CD14-positive monocyte (primary cell): ENCODE measurements at regions not wholly inside any gene's neighbourhood (a gene's known extent, or its start where the extent isn't known, plus 50 kb on each side); places are given as distances from the start of the nearest gene placed in this dataset.

Experiments
- DNase-seq, 3 donors: peaks; one replicate each; pipeline ENCODE4 v3.0.0-alpha.2; 2011 to 2022
- H2AFZ ChIP-seq: 2 replicates; pipeline ENCODE4 v1.6.0; 2012; ENCODE audit warnings: mild to moderate bottlenecking, low read depth, low read length, inconsistent platforms; ENCODE audit not compliant: insufficient read depth, poor library complexity, severe bottlenecking
- H3K27ac ChIP-seq, 2 donors: 1 replicate in 1 of 2; 2 replicates in 1 of 2; pipeline ENCODE4 v1.5.1; 2012 to 2013; ENCODE audit warnings: low read length in 2 of 2, control low read depth in 1 of 2, inconsistent platforms in 1 of 2, low read depth in 1 of 2, mild to moderate bottlenecking in 1 of 2
- H3K27me3 ChIP-seq, 2 donors: one replicate each; pipeline versions ENCODE4 v1.6.0 to v1.6.1; 2011 to 2013; ENCODE audit warnings: low read length in 2 of 2; ENCODE audit not compliant: control insufficient read depth in 2 of 2, insufficient read depth in 2 of 2
- H3K36me3 ChIP-seq, 2 donors: replicated peaks in 1 of 2; 1 replicate in 1 of 2; 2 replicates in 1 of 2; pipeline versions ENCODE4 v1.5.1 to v1.6.1; 2012 to 2013; ENCODE audit warnings: low read length in 2 of 2, control low read depth in 1 of 2, inconsistent platforms in 1 of 2, mild to moderate bottlenecking in 1 of 2; ENCODE audit not compliant: insufficient read depth in 2 of 2, control insufficient read depth in 1 of 2
- H3K4me1 ChIP-seq, 2 donors: 1 replicate in 1 of 2; 2 replicates in 1 of 2; pipeline versions ENCODE4 v1.5.1 to v1.6.1; 2012 to 2013; ENCODE audit warnings: low read length in 2 of 2, control low read depth in 1 of 2, inconsistent platforms in 1 of 2, mild to moderate bottlenecking in 1 of 2, moderate library complexity in 1 of 2; ENCODE audit not compliant: insufficient read depth in 2 of 2, control insufficient read depth in 1 of 2
- H3K4me2 ChIP-seq: replicated peaks from 2 replicates; pipeline ENCODE3; 2012; ENCODE audit warnings: low read length, moderate library complexity, mild to moderate bottlenecking; ENCODE audit not compliant: poor library complexity, severe bottlenecking; ENCODE audit errors: extremely low read depth
- H3K4me3 ChIP-seq, 3 experiments: fragments of 200-600 bp in 1 of 3; sonication (generic) in 1 of 3; replicated peaks in 1 of 3; 1 replicate in 2 of 3; 2 replicates in 1 of 3; pipeline ENCODE4 v1.5.1; 2011 to 2013; ENCODE audit warnings: low read length in 3 of 3, mild to moderate bottlenecking in 3 of 3, control low read depth in 2 of 3, low read depth in 2 of 3, inconsistent platforms in 1 of 3, moderate library complexity in 1 of 3
- H3K79me2 ChIP-seq: 2 replicates; pipeline ENCODE4 v1.6.0; 2012; ENCODE audit warnings: mild to moderate bottlenecking, control low read depth, inconsistent platforms, low read length, moderate library complexity; ENCODE audit not compliant: insufficient read depth
- H3K9ac ChIP-seq: 2 replicates; pipeline ENCODE4 v1.6.0; 2017; ENCODE audit warnings: low read length, mild to moderate bottlenecking; ENCODE audit not compliant: insufficient read depth, poor library complexity, severe bottlenecking
- H3K9me3 ChIP-seq, 2 donors: replicated peaks in 1 of 2; 1 replicate in 1 of 2; 2 replicates in 1 of 2; pipeline versions ENCODE4 v1.5.1 to v1.6.1; 2012 to 2013; ENCODE audit warnings: low read length in 2 of 2, control low read depth in 1 of 2; ENCODE audit not compliant: control insufficient read depth in 1 of 2, insufficient read depth in 1 of 2
- H4K20me1 ChIP-seq: 2 replicates; pipeline ENCODE4 v1.6.0; 2012; ENCODE audit warnings: mild to moderate bottlenecking, low read length, control low read depth, moderate library complexity; ENCODE audit not compliant: insufficient read depth
- H3K27ac Mint-ChIP-seq, 7 donors: one replicate each; pipeline ENCODE4 v1.8.0; 2020; ENCODE audit warnings: mild to moderate bottlenecking in 7 of 7, mixed read lengths in 7 of 7, moderate library complexity in 6 of 7, inconsistent platforms in 2 of 7
- H3K27me3 Mint-ChIP-seq, 3 donors: one replicate each; pipeline ENCODE4 v1.8.0; 2021 to 2022; ENCODE audit warnings: low read depth in 3 of 3, mild to moderate bottlenecking in 3 of 3, mixed read lengths in 3 of 3, moderate library complexity in 3 of 3, inconsistent platforms in 1 of 3
- H3K36me3 Mint-ChIP-seq, 2 donors: one replicate each; pipeline ENCODE4 v1.8.0; 2020; ENCODE audit warnings: mixed read lengths in 2 of 2, inconsistent platforms in 1 of 2, mild to moderate bottlenecking in 1 of 2
- H3K4me1 Mint-ChIP-seq: one replicate; pipeline ENCODE4 v1.8.0; 2020; ENCODE audit warnings: mild to moderate bottlenecking, mixed read lengths
- H3K4me3 Mint-ChIP-seq, 2 donors: one replicate each; pipeline ENCODE4 v1.8.0; 2020; ENCODE audit warnings: mild to moderate bottlenecking in 2 of 2, mixed read lengths in 2 of 2, moderate library complexity in 1 of 2
- H3K9me3 Mint-ChIP-seq, 7 donors: one replicate each; pipeline ENCODE4 v1.8.0; 2020 to 2022; ENCODE audit warnings: mixed read lengths in 7 of 7, mild to moderate bottlenecking in 6 of 7, moderate library complexity in 6 of 7, inconsistent platforms in 2 of 7
- CTCF ChIP-seq: fragments of 200-600 bp; IDR thresholded peaks from one replicate; pipeline ENCODE4 v1.8.0; 2022; ENCODE audit warnings: antibody characterized with exemption, mild to moderate bottlenecking
- WGBS: methylation state at CpG from one replicate; pipeline ENCODE4 v1.1.5; 2013; ENCODE audit warnings: missing lambda C conversion rate; ENCODE audit not compliant: insufficient coverage; 5-methylcytosine and 5-hydroxymethylcytosine counted together
- intact Hi-C, 2 donors: fragments of 100-400 bp; cut with micrococcal nuclease; formaldehyde crosslinking; loops; one replicate each; pipeline versions ENCODE4 v1.15.0 to v1.15.1; 2023

GRCh38 chr2:103121106-103121505, 359.3 kb downstream of the TMEM182 start:
- Histone ChIP-seq H3K4me2 (no peak overlapping the region), H3K4me1 (no peaks in the 10 kb centered on the region), H3K79me2 (no peaks in the 10 kb centered on the region), H3K27ac (no peak overlapping the region), H3K9ac (no peak overlapping the region), H3K27me3 (no peaks in the 10 kb centered on the region), H2AFZ (no peak overlapping the region), H3K4me3 (no peak overlapping the region), H4K20me1 (no peaks in the 10 kb centered on the region), H3K36me3 (no peaks in the 10 kb centered on the region), H3K9me3 (no peaks in the 10 kb centered on the region)
- no peak for DNase-seq
- H3K27ac Mint-ChIP-seq = no peak overlapping the region
- H3K27me3 Mint-ChIP-seq = no peaks in the 10 kb centered on the region
- H3K4me3 Mint-ChIP-seq = no peak overlapping the region
- TF ChIP-seq CTCF = no peak
- WGBS = 80% methylated on average over 1 of the region's 1 CpG
- H3K4me1 Mint-ChIP-seq = no peaks in the 10 kb centered on the region
- peaks cover 0 to 4% (median 0%) of the 10 kb centered on the region in 7 donors for H3K9me3 Mint-ChIP-seq
- intact Hi-C loops = no loop called here
- no peaks in the 10 kb centered on the region for H3K36me3 Mint-ChIP-seq

GRCh38 chr2:103123516-103123915, 361.7 kb downstream of the TMEM182 start:
- peaks cover 0 to 3% (median 0%) of the 10 kb centered on the region in 7 donors for H3K9me3 Mint-ChIP-seq
- H3K36me3 Mint-ChIP-seq = no peaks in the 10 kb centered on the region

More at GRCh38 chr2:103123516-103123915, 361.7 kb downstream of the TMEM182 start:
- H3K27me3 ChIP-seq = no peaks in the 10 kb centered on the region
- H3K36me3 ChIP-seq = no peaks in the 10 kb centered on the region
- no peaks in the 10 kb centered on the region for H3K9me3 ChIP-seq
- no peak overlapping the region for H3K9ac ChIP-seq
- H4K20me1 ChIP-seq = no peaks in the 10 kb centered on the region
- H3K27ac ChIP-seq = no peak overlapping the region
- Mint-ChIP-seq H3K4me1 (no peaks in the 10 kb centered on the region), H3K27ac (no peak overlapping the region), H3K4me3 (no peak overlapping the region), H3K27me3 (peaks cover 0 to 2% (median 0%) of the 10 kb centered on the region in 3 donors)
- no peaks in the 10 kb centered on the region for H3K79me2 ChIP-seq
- WGBS = no CpG with 5 or more reads among the region's 2 CpGs
- DNase-seq = no peak
- intact Hi-C loops = no loop called here
- no peak for TF ChIP-seq CTCF
- no peak overlapping the region for H2AFZ ChIP-seq
- H3K4me3 ChIP-seq = no peak overlapping the region
- H3K4me1 ChIP-seq = no peaks in the 10 kb centered on the region
- no peak overlapping the region for H3K4me2 ChIP-seq
